ENCODE measurements at regions not wholly inside any gene's neighbourhood (a gene's known extent, or its start where the extent isn't known, plus 50 kb on each side); places are given as distances from the start of the nearest gene placed in this dataset.

DNA sequence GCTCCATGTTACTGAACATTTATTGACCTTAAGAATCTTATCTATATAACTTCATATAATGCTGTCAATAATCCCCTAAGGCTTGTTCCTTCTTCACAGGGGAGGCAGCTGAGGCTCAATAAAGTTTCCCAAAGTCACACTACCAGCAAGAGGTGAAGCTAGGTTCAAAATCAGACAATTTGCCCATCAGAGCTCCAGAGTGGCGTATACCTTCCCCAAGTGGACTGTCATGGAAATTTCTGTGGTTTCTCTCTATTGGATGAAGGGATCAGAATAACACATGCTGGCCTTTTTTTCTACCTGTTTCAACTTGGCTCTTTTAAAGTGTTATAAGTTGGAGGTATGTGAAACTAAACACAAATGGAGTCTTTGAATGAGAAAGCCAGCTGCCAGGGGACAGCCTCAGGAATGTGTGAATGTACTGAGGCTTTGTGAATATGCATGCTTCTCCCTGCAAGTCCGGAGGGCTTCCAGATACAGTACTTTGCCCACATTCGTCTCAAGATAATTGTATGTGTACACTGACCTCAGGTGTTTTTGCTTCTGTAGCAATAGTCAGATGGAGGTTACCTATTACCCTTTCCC is 656.3 kb upstream of the CELF2 start:
- intact Hi-C loops (cut with micrococcal nuclease) = no loop called here
- Histone ChIP-seq H3K27ac (ENCODE audit: low read depth, low read length) (no peak overlapping the region), H3K4me2 (ENCODE audit: low read length) (no peak overlapping the region), H3K9me3 (ENCODE audit: control insufficient read depth in 1 of 2, insufficient read depth in 1 of 2, low read depth in 1 of 2, low read length in 2 of 2) (peaks cover 17 to 36% of the 10 kb centered on the region in 2 experiments; a peak in 2 of 4 replicates), H3K4me1 (ENCODE audit: control insufficient read depth in 1 of 2, insufficient read depth in 2 of 2, low read length in 2 of 2) (no peaks in the 10 kb centered on the region), H2AFZ (ENCODE audit: low read depth, low read length, poor library complexity, severe bottlenecking) (no peak overlapping the region), H3K36me3 (ENCODE audit: control insufficient read depth in 1 of 2, insufficient read depth in 2 of 2, low read length in 2 of 2) (no peaks in the 10 kb centered on the region), H4K20me1 (ENCODE audit: insufficient read depth) (no peaks in the 10 kb centered on the region), H3K79me2 (ENCODE audit: insufficient read depth, low read length) (no peaks in the 10 kb centered on the region), H3K27me3 (ENCODE audit: insufficient read depth, low read length) (no peaks in the 10 kb centered on the region), H3K9ac (ENCODE audit: low read length) (no peak overlapping the region), H3K9me2 (ENCODE audit: insufficient read depth) (no peaks in the 10 kb centered on the region), H3K4me3 (replicated peaks in 1 of 2; ENCODE audit: low read depth in 1 of 2, low read length in 2 of 2) (no peak overlapping the region)
- ChIA-PET POLR2A (no interaction called here), RAD21 (ENCODE audit: low non-redundant PET in 1 of 2, low total read pairs in 2 of 2, uncharacterized antibody in 2 of 2, unreplicated experiment in 2 of 2) (no interaction called here), CTCF (no interaction called here)
- TF ChIP-seq, protein P1, sequence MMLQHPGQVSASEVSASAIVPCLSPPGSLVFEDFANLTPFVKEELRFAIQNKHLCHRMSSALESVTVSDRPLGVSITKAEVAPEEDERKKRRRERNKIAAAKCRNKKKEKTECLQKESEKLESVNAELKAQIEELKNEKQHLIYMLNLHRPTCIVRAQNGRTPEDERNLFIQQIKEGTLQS (IDR thresholded peaks at IDR 0.05) = no peak
- TF ChIP-seq SRF (IDR thresholded peaks at IDR 0.05; ENCODE audit: low read depth) (no peak), POLR2A (IDR thresholded peaks at IDR 0.05; ENCODE audit: borderline replicate concordance, extremely low read depth, insufficient read depth, insufficient read length) (no peak), EZH2 (IDR thresholded peaks at IDR 0.05) (no peak), RAD21 (IDR thresholded peaks at IDR 0.05; ENCODE audit: low read depth) (no peak), SIN3A (IDR thresholded peaks at IDR 0.05; ENCODE audit: low read depth) (no peak)
- TF ChIP-seq, protein P2, sequence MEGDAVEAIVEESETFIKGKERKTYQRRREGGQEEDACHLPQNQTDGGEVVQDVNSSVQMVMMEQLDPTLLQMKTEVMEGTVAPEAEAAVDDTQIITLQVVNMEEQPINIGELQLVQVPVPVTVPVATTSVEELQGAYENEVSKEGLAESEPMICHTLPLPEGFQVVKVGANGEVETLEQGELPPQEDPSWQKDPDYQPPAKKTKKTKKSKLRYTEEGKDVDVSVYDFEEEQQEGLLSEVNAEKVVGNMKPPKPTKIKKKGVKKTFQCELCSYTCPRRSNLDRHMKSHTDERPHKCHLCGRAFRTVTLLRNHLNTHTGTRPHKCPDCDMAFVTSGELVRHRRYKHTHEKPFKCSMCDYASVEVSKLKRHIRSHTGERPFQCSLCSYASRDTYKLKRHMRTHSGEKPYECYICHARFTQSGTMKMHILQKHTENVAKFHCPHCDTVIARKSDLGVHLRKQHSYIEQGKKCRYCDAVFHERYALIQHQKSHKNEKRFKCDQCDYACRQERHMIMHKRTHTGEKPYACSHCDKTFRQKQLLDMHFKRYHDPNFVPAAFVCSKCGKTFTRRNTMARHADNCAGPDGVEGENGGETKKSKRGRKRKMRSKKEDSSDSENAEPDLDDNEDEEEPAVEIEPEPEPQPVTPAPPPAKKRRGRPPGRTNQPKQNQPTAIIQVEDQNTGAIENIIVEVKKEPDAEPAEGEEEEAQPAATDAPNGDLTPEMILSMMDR (IDR thresholded peaks at IDR 0.05 in 2 of 3, conservative IDR thresholded peaks at IDR 0.05 in 1 of 3; ENCODE audit: borderline replicate concordance in 1 of 3, insufficient read depth in 1 of 3, low read depth in 2 of 3, low read length in 2 of 3) = no peak
- no TSS peak for BruUV-seq (replicated peaks)
- no peak for ATAC-seq
- no peak for DNase-seq (ENCODE audit: low read depth, low spot score)

DNA sequence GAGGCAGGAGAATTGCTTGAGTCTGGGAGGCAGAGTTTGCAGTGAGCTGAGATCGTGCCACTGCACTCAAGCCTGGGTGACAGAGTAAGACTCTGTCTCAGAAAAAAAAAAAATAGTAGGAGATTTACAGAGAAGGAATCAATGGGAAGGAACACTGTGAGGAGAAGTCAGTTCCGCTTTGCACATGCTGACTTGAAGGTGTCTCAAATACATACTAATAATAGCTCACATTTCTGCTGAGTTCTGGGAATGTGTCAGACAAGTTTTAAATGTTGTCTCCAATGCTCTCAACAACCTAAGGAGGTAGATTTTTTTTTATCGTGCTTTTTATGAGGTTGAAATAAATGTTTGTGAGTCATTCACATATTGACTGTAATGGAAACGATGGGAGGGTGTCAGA is 654.9 kb upstream of the CELF2 start:
- RAD21 ChIA-PET (ENCODE audit: low non-redundant PET in 1 of 2, low total read pairs in 2 of 2, uncharacterized antibody in 2 of 2, unreplicated experiment in 2 of 2) = no interaction called here
- Histone ChIP-seq H3K27ac (ENCODE audit: low read depth, low read length) (no peak overlapping the region), H3K4me3 (replicated peaks in 1 of 2; ENCODE audit: low read depth in 1 of 2, low read length in 2 of 2) (no peak overlapping the region), H3K9me2 (ENCODE audit: insufficient read depth) (no peaks in the 10 kb centered on the region), H3K27me3 (ENCODE audit: insufficient read depth, low read length) (no peaks in the 10 kb centered on the region), H3K79me2 (ENCODE audit: insufficient read depth, low read length) (no peaks in the 10 kb centered on the region), H3K36me3 (ENCODE audit: control insufficient read depth in 1 of 2, insufficient read depth in 2 of 2, low read length in 2 of 2) (no peaks in the 10 kb centered on the region), H3K4me2 (ENCODE audit: low read length) (no peak overlapping the region), H3K4me1 (ENCODE audit: control insufficient read depth in 1 of 2, insufficient read depth in 2 of 2, low read length in 2 of 2) (no peaks in the 10 kb centered on the region), H3K9ac (ENCODE audit: low read length) (no peak overlapping the region), H2AFZ (ENCODE audit: low read depth, low read length, poor library complexity, severe bottlenecking) (no peak overlapping the region), H4K20me1 (ENCODE audit: insufficient read depth) (no peaks in the 10 kb centered on the region), H3K9me3 (ENCODE audit: control insufficient read depth in 1 of 2, insufficient read depth in 1 of 2, low read depth in 1 of 2, low read length in 2 of 2) (peaks cover 13 to 39% of the 10 kb centered on the region in 2 experiments; a peak in 2 of 4 replicates)
- DNase-seq (ENCODE audit: low read depth, low spot score) (no peak), ATAC-seq (no peak)
- intact Hi-C loops (cut with micrococcal nuclease) = no loop called here
- BruUV-seq (replicated peaks) = no TSS peak
- POLR2A ChIA-PET = no interaction called here
- CTCF ChIA-PET = no interaction called here
- TF ChIP-seq ELF1 (IDR thresholded peaks at IDR 0.05; ENCODE audit: borderline replicate concordance, low read depth) (no peak), ZNF274 (IDR thresholded peaks at IDR 0.05; ENCODE audit: low read depth, low read length) (no peak), EZH2phosphoT487 (IDR thresholded peaks at IDR 0.05; ENCODE audit: borderline replicate concordance) (no peak), CEBPB (IDR thresholded peaks at IDR 0.05; ENCODE audit: low read depth) (no peak), SIN3A (IDR thresholded peaks at IDR 0.05; ENCODE audit: low read depth) (no peak), EZH2 (IDR thresholded peaks at IDR 0.05) (no peak), RAD21 (IDR thresholded peaks at IDR 0.05; ENCODE audit: low read depth) (no peak)
- TF ChIP-seq, protein P3, sequence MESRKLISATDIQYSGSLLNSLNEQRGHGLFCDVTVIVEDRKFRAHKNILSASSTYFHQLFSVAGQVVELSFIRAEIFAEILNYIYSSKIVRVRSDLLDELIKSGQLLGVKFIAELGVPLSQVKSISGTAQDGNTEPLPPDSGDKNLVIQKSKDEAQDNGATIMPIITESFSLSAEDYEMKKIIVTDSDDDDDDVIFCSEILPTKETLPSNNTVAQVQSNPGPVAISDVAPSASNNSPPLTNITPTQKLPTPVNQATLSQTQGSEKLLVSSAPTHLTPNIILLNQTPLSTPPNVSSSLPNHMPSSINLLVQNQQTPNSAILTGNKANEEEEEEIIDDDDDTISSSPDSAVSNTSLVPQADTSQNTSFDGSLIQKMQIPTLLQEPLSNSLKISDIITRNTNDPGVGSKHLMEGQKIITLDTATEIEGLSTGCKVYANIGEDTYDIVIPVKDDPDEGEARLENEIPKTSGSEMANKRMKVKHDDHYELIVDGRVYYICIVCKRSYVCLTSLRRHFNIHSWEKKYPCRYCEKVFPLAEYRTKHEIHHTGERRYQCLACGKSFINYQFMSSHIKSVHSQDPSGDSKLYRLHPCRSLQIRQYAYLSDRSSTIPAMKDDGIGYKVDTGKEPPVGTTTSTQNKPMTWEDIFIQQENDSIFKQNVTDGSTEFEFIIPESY (IDR thresholded peaks at IDR 0.05; ENCODE audit: extremely low read depth, insufficient replicate concordance, low read length) = no peak
- TF ChIP-seq, protein P4, sequence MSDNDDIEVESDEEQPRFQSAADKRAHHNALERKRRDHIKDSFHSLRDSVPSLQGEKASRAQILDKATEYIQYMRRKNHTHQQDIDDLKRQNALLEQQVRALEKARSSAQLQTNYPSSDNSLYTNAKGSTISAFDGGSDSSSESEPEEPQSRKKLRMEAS (IDR thresholded peaks at IDR 0.05) = no peak
- TF ChIP-seq, protein P2 (IDR thresholded peaks at IDR 0.05 in 2 of 3, conservative IDR thresholded peaks at IDR 0.05 in 1 of 3; ENCODE audit: borderline replicate concordance in 1 of 3, insufficient read depth in 1 of 3, low read depth in 2 of 3, low read length in 2 of 3) = no peak

All from HCT116 (cell line).